ENCODE measurements at regions not wholly inside any gene's neighbourhood (a gene's known extent, or its start where the extent isn't known, plus 50 kb on each side); places are given as distances from the start of the nearest gene placed in this dataset.

DNA sequence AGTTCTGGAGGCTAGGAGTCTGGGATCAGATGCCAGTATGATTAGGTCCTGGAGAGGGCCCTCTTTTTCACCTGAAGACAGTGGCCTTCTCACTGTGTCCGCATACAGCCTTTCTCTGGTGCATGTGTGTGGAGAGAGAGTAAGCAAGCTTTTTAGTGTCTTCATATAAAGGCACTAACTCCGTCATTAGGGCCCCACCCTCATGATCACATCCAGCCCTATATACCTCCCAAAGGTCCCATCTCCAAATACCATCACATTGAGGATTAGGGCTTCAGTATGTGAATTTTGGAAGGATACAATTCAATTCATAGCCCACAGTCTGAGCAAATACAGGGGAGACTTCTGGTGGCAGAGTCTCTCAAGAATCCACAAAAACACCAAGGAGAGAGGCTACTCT, 176.6 kb downstream of the BACH1 start:
- Histone ChIP-seq H3K27ac (no peak overlapping the region), H3K9me3 (no peaks in the 10 kb centered on the region), H3K27me3 (no peaks in the 10 kb centered on the region), H3K4me1 (peaks cover 0 to 12% (median 9%) of the 10 kb centered on the region in 3 donors), H3K36me3 (no peaks in the 10 kb centered on the region), H3K4me3 (no peak overlapping the region)
- no peak for ATAC-seq
- intact Hi-C loops (cut with DNase I), result loop anchor here in 1 of 3 donors (10.0 kb wide), 1 partner anchor 379 kb away; no protein-coding TSS in a partner anchor
- FAIRE-seq, result no peak
- 97 to 100% methylated on average over 2 of the region's 2 CpGs for WGBS, 2 donors
- no peak for DNase-seq
- TF ChIP-seq CTCF (IDR thresholded peaks at IDR 0.05), result no peak

GRCh38 chr21:29477347-29477746, 178.6 kb downstream of the BACH1 start:
- peak overlapping the region in 1 of 4 donors; percentile 61 for H3K27ac ChIP-seq
- 60 to 63% methylated on average over 5 of the region's 5 CpGs for WGBS, 2 donors
- ATAC-seq (peak; percentile 47 to 60 (median 53)), FAIRE-seq (no peak), DNase-seq (peak in 1 of 6 donors; percentile 12)
- H3K27me3 ChIP-seq, result no peaks in the 10 kb centered on the region
- no peaks in the 10 kb centered on the region for H3K9me3 ChIP-seq
- no peaks in the 10 kb centered on the region for H3K36me3 ChIP-seq
- intact Hi-C loops (cut with DNase I), result loop anchor here in 1 of 3 donors (10.0 kb wide), 1 partner anchor 377 kb away; no protein-coding TSS in a partner anchor
- TF ChIP-seq CTCF (IDR thresholded peaks at IDR 0.05), result no peak
- peaks cover 0 to 12% (median 9%) of the 10 kb centered on the region in 3 donors for H3K4me1 ChIP-seq
- no peak overlapping the region for H3K4me3 ChIP-seq

DNA sequence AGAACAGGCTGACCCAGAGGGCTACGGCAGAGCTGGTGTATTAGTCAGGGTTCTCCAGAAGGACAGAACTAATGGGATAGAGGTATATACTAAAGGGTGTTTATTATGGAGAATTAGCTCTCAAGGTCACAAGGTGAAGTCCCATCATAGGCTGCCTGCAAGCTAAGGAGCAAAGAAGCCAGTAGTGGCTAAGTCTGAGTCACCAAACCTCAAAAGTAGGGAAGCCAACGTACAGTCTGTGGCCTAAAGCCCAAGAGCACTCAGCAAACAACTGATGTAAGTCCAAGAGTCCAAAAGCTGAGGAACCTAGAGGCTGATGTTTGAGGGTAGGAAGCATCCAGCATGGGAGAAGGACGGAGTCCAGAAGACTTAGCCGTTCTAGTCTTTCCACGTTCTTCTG, 179.2 kb downstream of the BACH1 start:
- DNase-seq (no peak), ATAC-seq (peak in 1 of 4 donors; percentile 10), FAIRE-seq (no peak)
- intact Hi-C loops (cut with DNase I), result loop anchor here in 1 of 3 donors (10.0 kb wide), 1 partner anchor 377 kb away; no protein-coding TSS in a partner anchor
- H3K4me3 ChIP-seq, result no peak overlapping the region
- 86 to 94% methylated on average over 5 of the region's 5 CpGs for WGBS, 2 donors
- no peak for TF ChIP-seq CTCF (IDR thresholded peaks at IDR 0.05)
- H3K9me3 ChIP-seq, result no peaks in the 10 kb centered on the region
- H3K27me3 ChIP-seq, result no peaks in the 10 kb centered on the region
- H3K36me3 ChIP-seq, result no peaks in the 10 kb centered on the region
- H3K27ac ChIP-seq, result no peak overlapping the region
- H3K4me1 ChIP-seq, result peaks cover 0 to 12% (median 9%) of the 10 kb centered on the region in 3 donors

DNA sequence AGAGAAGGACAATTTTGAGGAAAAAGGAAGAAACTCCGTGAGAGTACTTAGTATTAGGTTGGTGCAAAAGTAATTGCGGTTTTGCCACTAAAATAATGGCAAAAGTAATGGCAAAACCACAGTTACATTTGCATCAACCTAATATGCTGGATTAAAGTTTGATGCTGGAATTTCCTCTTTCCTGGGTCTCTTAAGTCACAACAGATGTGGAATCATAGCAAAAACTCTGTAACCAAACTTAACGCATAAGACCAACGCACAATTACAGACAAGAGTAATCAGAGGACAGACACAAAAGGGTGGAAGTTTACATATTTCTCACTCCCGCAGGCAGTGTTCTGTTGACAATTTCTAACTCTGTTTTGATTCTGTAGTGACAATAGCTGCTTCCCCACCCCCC, 182.4 kb downstream of the BACH1 start:
- 91 to 95% methylated on average over 5 of the region's 5 CpGs for WGBS, 2 donors
- FAIRE-seq (no peak), DNase-seq (no peak), ATAC-seq (no peak)
- Histone ChIP-seq H3K27me3 (no peaks in the 10 kb centered on the region), H3K36me3 (no peaks in the 10 kb centered on the region), H3K27ac (no peak overlapping the region), H3K9me3 (no peaks in the 10 kb centered on the region), H3K4me1 (peaks cover 2 to 12% (median 9%) of the 10 kb centered on the region in 3 donors), H3K4me3 (no peak overlapping the region)
- intact Hi-C loops (cut with DNase I), result loop anchor here in 1 of 3 donors (5.0 kb wide), 1 partner anchor 371 kb away; no protein-coding TSS in a partner anchor
- TF ChIP-seq CTCF (IDR thresholded peaks at IDR 0.05), result no peak

GRCh38 chr21:29481641-29482040, 182.9 kb downstream of the BACH1 start:
- DNase-seq (no peak), FAIRE-seq (no peak), ATAC-seq (no peak)
- H3K36me3 ChIP-seq, result no peaks in the 10 kb centered on the region
- no peak for TF ChIP-seq CTCF (IDR thresholded peaks at IDR 0.05)
- no peaks in the 10 kb centered on the region for H3K9me3 ChIP-seq
- peaks cover 7 to 13% (median 8%) of the 10 kb centered on the region in 3 donors for H3K4me1 ChIP-seq
- no peaks in the 10 kb centered on the region for H3K27me3 ChIP-seq
- H3K27ac ChIP-seq, result no peak overlapping the region
- WGBS, 2 donors, result 94 to 95% methylated on average over 2 of the region's 2 CpGs
- intact Hi-C loops (cut with DNase I), result loop anchor here in 1 of 3 donors (5.0 kb wide), 1 partner anchor 371 kb away; no protein-coding TSS in a partner anchor
- no peak overlapping the region for H3K4me3 ChIP-seq

All from pancreas (tissue), 10 donors.